NCI-H2196 treated with DMSO at 0.1 percent for 48 hours (cell line): ENCODE measurements at regions not wholly inside any gene's neighbourhood (a gene's known extent, or its start where the extent isn't known, plus 50 kb on each side); places are given as distances from the start of the nearest gene placed in this dataset.
"Not testable (repeated sequence)": the region's sequence is repeated elsewhere in the genome, so short reads cannot be mapped to it uniquely, and the experiment has no call there.

Experiments used
- DNase-seq: peaks from one replicate; lab custom pipeline; 2025; ENCODE audit not compliant: unreplicated experiment; lab: John Stamatoyannopoulos, UW

GRCh38 chr11:34756591-34756990 is 135.7 kb downstream of the EHF start:
- no peak for DNase-seq

GRCh38 chr11:34755671-34756070 is 134.8 kb downstream of the EHF start:
- DNase-seq = no peak

- no peak for DNase-seq
Observed at GRCh38 chr11:34754171-34754823, 133.4 kb downstream of the EHF start.

GRCh38 chr11:34750692-34751405 is 130.0 kb downstream of the EHF start:
- no peak for DNase-seq

GRCh38 chr11:34749666-34750659 is 129.1 kb downstream of the EHF start:
- DNase-seq = no peak

- DNase-seq = no peak
Observed at GRCh38 chr11:34748036-34748435, 127.1 kb downstream of the EHF start.

GRCh38 chr11:34747251-34747650 is 126.4 kb downstream of the EHF start:
- no peak for DNase-seq

- peak; percentile 9 for DNase-seq
Observed at GRCh38 chr11:34745195-34745594, 124.3 kb downstream of the EHF start.

- no peak for DNase-seq
Observed at GRCh38 chr11:34744511-34744910, 123.6 kb downstream of the EHF start.

- no peak for DNase-seq
Observed at GRCh38 chr11:34738237-34738636, 117.3 kb downstream of the EHF start.

- peak; percentile 5 for DNase-seq
Observed at GRCh38 chr11:34732831-34733230, 111.9 kb downstream of the EHF start.

GRCh38 chr11:34731603-34732002 is 110.7 kb downstream of the EHF start:
- no peak for DNase-seq

GRCh38 chr11:34730544-34731295 is 109.8 kb downstream of the EHF start:
- DNase-seq = no peak

- DNase-seq = no peak
Observed at GRCh38 chr11:34728609-34729008, 107.7 kb downstream of the EHF start.

- DNase-seq = no peak
Observed at GRCh38 chr11:34727228-34727737, 106.4 kb downstream of the EHF start.

- DNase-seq = no peak
Observed at GRCh38 chr11:34724973-34725372, 104.1 kb downstream of the EHF start.

GRCh38 chr11:34721646-34722045 is 100.8 kb downstream of the EHF start:
- no peak for DNase-seq

GRCh38 chr11:34719303-34719848 is 98.5 kb downstream of the EHF start:
- DNase-seq = no peak

GRCh38 chr11:34713631-34714030 is 92.7 kb downstream of the EHF start:
- not testable (repeated sequence) for DNase-seq
